ENCODE measurements at regions not wholly inside any gene's neighbourhood (a gene's known extent, or its start where the extent isn't known, plus 50 kb on each side); places are given as distances from the start of the nearest gene placed in this dataset.
A peak's percentile ranks its signal among the peaks of the same experiment; 100 is the strongest.

- H3K27ac ChIP-seq, result no peak overlapping the region
- DNase-seq (ENCODE audit: low spot score), result no peak
- H3K4me3 ChIP-seq, result peak overlapping the region; percentile 73
- TF ChIP-seq CTCF (IDR thresholded peaks at IDR 0.05), result no peak
Observed at GRCh38 chr3:68007621-68008226, 353.3 kb upstream of the SUCLG2 start.

- H3K4me3 ChIP-seq, result no peak overlapping the region
- TF ChIP-seq CTCF (IDR thresholded peaks at IDR 0.05), result no peak
- no peak for DNase-seq (ENCODE audit: low spot score)
- H3K27ac ChIP-seq, result no peak overlapping the region
Observed at GRCh38 chr3:68006646-68007045, 352.2 kb upstream of the SUCLG2 start.

GRCh38 chr3:68004091-68004490 is 349.7 kb upstream of the SUCLG2 start:
- no peak for DNase-seq (ENCODE audit: low spot score)
- no peak overlapping the region for H3K27ac ChIP-seq
- no peak overlapping the region for H3K4me3 ChIP-seq
- no peak for TF ChIP-seq CTCF (IDR thresholded peaks at IDR 0.05)

- no peak for TF ChIP-seq CTCF (IDR thresholded peaks at IDR 0.05)
Observed at GRCh38 chr3:67998281-67998680, 343.9 kb upstream of the SUCLG2 start.

GRCh38 chr3:67995206-67995605 is 340.8 kb upstream of the SUCLG2 start:
- Histone ChIP-seq H3K27ac (no peak overlapping the region), H3K4me3 (no peak overlapping the region)
- no peak for DNase-seq (ENCODE audit: low spot score)
- no peak for TF ChIP-seq CTCF (IDR thresholded peaks at IDR 0.05)

More at GRCh38 chr3:67998281-67998680, 343.9 kb upstream of the SUCLG2 start:
- Histone ChIP-seq H3K27ac (no peak overlapping the region), H3K4me3 (no peak overlapping the region)
- DNase-seq (ENCODE audit: low spot score), result no peak

GRCh38 chr3:67986706-67987105 is 332.3 kb upstream of the SUCLG2 start:
- no peak overlapping the region for H3K4me3 ChIP-seq
- DNase-seq (ENCODE audit: low spot score), result no peak
- H3K27ac ChIP-seq, result no peak overlapping the region
- TF ChIP-seq CTCF (IDR thresholded peaks at IDR 0.05), result no peak

- Histone ChIP-seq H3K27ac (no peak overlapping the region), H3K4me3 (no peak overlapping the region)
- no peak for DNase-seq (ENCODE audit: low spot score)
- no peak for TF ChIP-seq CTCF (IDR thresholded peaks at IDR 0.05)
Observed at GRCh38 chr3:67983166-67983565, 328.8 kb upstream of the SUCLG2 start.
